DOHH2 (cell line): ENCODE measurements at regions not wholly inside any gene's neighbourhood (a gene's known extent, or its start where the extent isn't known, plus 50 kb on each side); places are given as distances from the start of the nearest gene placed in this dataset.

Experiments
- H3F3A ChIP-seq: fragments of 200-600 bp; sonication (generic), shearing (Covaris generic); 2 replicates; pipeline ENCODE4 v1.6.0; 2016; ENCODE audit warnings: antibody characterized with exemption, mild to moderate bottlenecking; ENCODE audit not compliant: control insufficient read depth, insufficient read depth
- H3K27ac ChIP-seq: fragments of 200-600 bp; sonication (generic); 2 replicates; pipeline ENCODE4 v1.5.1; 2014; ENCODE audit warnings: low read depth, mild to moderate bottlenecking, low read length, moderate library complexity
- H3K27me3 ChIP-seq: fragments of 200-600 bp; sonication (generic); 2 replicates; pipeline ENCODE4 v1.6.1; 2014; ENCODE audit warnings: mild to moderate bottlenecking, low read length, mixed read lengths; ENCODE audit not compliant: control insufficient read depth
- H3K36me3 ChIP-seq: fragments of 200-600 bp; sonication (generic); 2 replicates; pipeline ENCODE4 v1.6.1; 2014; ENCODE audit warnings: mild to moderate bottlenecking, low read length, moderate library complexity, mixed read lengths; ENCODE audit not compliant: control insufficient read depth
- H3K4me1 ChIP-seq: fragments of 200-600 bp; sonication (generic); 2 replicates; pipeline ENCODE4 v1.6.1; 2014; ENCODE audit warnings: mild to moderate bottlenecking, low read length, mixed read lengths; ENCODE audit not compliant: control insufficient read depth
- H3K4me2 ChIP-seq: fragments of 200-600 bp; sonication (generic); 2 replicates; pipeline ENCODE4 v1.6.0; 2014; ENCODE audit warnings: mild to moderate bottlenecking, low read length, moderate library complexity
- H3K4me3 ChIP-seq: fragments of 200-600 bp; sonication (generic); 2 replicates; pipeline ENCODE4 v1.5.1; 2014; ENCODE audit warnings: mild to moderate bottlenecking, low read length, mixed read lengths
- H3K79me2 ChIP-seq: fragments of 200-600 bp; sonication (generic); 2 replicates; pipeline ENCODE4 v1.6.1; 2014; ENCODE audit warnings: mild to moderate bottlenecking, low read length, mixed read lengths; ENCODE audit not compliant: control insufficient read depth
- H3K9me2 ChIP-seq: fragments of 200-600 bp; sonication (generic); replicated peaks from 2 replicates; pipeline ENCODE4 v1.6.1; 2014; ENCODE audit warnings: mild to moderate bottlenecking, low read length, mixed read lengths; ENCODE audit not compliant: control insufficient read depth
- H3K9me3 ChIP-seq: fragments of 200-600 bp; sonication (generic); 2 replicates; pipeline ENCODE4 v1.6.1; 2014; ENCODE audit warnings: antibody characterized with exemption, low read length, mixed read lengths; ENCODE audit not compliant: control insufficient read depth, insufficient read depth
- H4K20me1 ChIP-seq: fragments of 200-600 bp; sonication (generic); 2 replicates; pipeline ENCODE4 v1.6.0; 2014; ENCODE audit warnings: low read depth, mild to moderate bottlenecking, antibody characterized with exemption, low read length, moderate library complexity; ENCODE audit not compliant: control insufficient read depth, insufficient read depth
- CTCF ChIP-seq: fragments of 200-600 bp; sonication (generic); IDR thresholded peaks from one replicate; pipeline ENCODE4 v1.5.1; 2014; ENCODE audit warnings: antibody characterized with exemption, mild to moderate bottlenecking, low read depth, low read length; ENCODE audit not compliant: poor library complexity, severe bottlenecking
- EZH2phosphoT487 ChIP-seq: fragments of 200-600 bp; sonication (generic); IDR thresholded peaks from 2 replicates; pipeline ENCODE4 v1.6.1; 2017; ENCODE audit warnings: borderline replicate concordance, mild to moderate bottlenecking, antibody characterized with exemption, low read length, moderate library complexity, mixed read lengths

- no peaks in the 10 kb centered on the region for H3K36me3 ChIP-seq
- H3K27me3 ChIP-seq = no peaks in the 10 kb centered on the region
- H3K4me2 ChIP-seq = no peak overlapping the region
- no peak overlapping the region for H3K27ac ChIP-seq
- H3K4me1 ChIP-seq = no peaks in the 10 kb centered on the region
- H3K9me3 ChIP-seq = no peaks in the 10 kb centered on the region
- H3K79me2 ChIP-seq = no peaks in the 10 kb centered on the region
- no peaks in the 10 kb centered on the region for H4K20me1 ChIP-seq
- no peaks in the 10 kb centered on the region for H3K9me2 ChIP-seq
- H3F3A ChIP-seq = no peaks in the 10 kb centered on the region
- H3K4me3 ChIP-seq = no peak overlapping the region
- TF ChIP-seq EZH2phosphoT487 (no peak), CTCF (no peak)
Observed at GRCh38 chr22:27212617-27213177, 555.3 kb downstream of the MIAT start.

- no peak for TF ChIP-seq CTCF
- TF ChIP-seq EZH2phosphoT487 = no peak
- no peaks in the 10 kb centered on the region for H3F3A ChIP-seq
- H3K9me2 ChIP-seq = no peaks in the 10 kb centered on the region
- H3K36me3 ChIP-seq = no peaks in the 10 kb centered on the region
- no peaks in the 10 kb centered on the region for H4K20me1 ChIP-seq
- no peaks in the 10 kb centered on the region for H3K9me3 ChIP-seq
- no peak overlapping the region for H3K4me2 ChIP-seq
- no peaks in the 10 kb centered on the region for H3K79me2 ChIP-seq
- no peaks in the 10 kb centered on the region for H3K4me1 ChIP-seq
- H3K27me3 ChIP-seq = no peaks in the 10 kb centered on the region
- H3K27ac ChIP-seq = no peak overlapping the region
- H3K4me3 ChIP-seq = no peak overlapping the region
Observed at GRCh38 chr22:27213294-27213693, 555.9 kb downstream of the MIAT start.

- Histone ChIP-seq H3F3A (no peaks in the 10 kb centered on the region), H4K20me1 (no peaks in the 10 kb centered on the region), H3K36me3 (no peaks in the 10 kb centered on the region), H3K4me2 (no peak overlapping the region), H3K79me2 (no peaks in the 10 kb centered on the region), H3K9me2 (no peaks in the 10 kb centered on the region), H3K27ac (no peak overlapping the region), H3K4me3 (no peak overlapping the region), H3K27me3 (no peaks in the 10 kb centered on the region), H3K4me1 (no peaks in the 10 kb centered on the region), H3K9me3 (no peaks in the 10 kb centered on the region)
- TF ChIP-seq CTCF (no peak), EZH2phosphoT487 (no peak)
Observed at GRCh38 chr22:27213766-27214581, 556.6 kb downstream of the MIAT start.
